ENCODE measurements at regions not wholly inside any gene's neighbourhood (a gene's known extent, or its start where the extent isn't known, plus 50 kb on each side); places are given as distances from the start of the nearest gene placed in this dataset.

DNA sequence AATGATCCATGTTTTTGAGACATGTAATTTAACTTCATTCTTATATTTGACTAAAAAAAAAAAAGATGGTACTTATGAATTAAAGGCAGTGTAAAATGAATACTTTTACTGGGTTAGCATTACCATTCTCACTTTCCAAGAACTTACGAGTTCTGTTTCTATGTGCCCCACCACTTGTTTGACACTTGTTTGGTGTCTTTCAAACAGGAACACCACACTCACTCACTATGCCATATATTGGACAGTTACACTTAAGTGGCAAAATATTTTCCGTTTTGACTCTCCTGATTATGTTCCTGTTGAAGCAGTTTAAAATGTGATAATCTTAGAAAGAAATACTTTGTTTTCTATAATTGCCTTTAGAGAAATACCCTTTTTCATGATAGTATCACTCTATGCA is 56.6 kb upstream of the ATXN7L3B start:
- Histone ChIP-seq H3K4me1 (ENCODE audit: insufficient read depth, low read length) (no peaks in the 10 kb centered on the region), H3K36me3 (ENCODE audit: insufficient read depth, low read length) (no peaks in the 10 kb centered on the region), H3K9me3 (ENCODE audit: control insufficient read depth, insufficient read depth, low read length) (no peaks in the 10 kb centered on the region), H3K9ac (ENCODE audit: low read depth, low read length) (no peak overlapping the region)

DNA sequence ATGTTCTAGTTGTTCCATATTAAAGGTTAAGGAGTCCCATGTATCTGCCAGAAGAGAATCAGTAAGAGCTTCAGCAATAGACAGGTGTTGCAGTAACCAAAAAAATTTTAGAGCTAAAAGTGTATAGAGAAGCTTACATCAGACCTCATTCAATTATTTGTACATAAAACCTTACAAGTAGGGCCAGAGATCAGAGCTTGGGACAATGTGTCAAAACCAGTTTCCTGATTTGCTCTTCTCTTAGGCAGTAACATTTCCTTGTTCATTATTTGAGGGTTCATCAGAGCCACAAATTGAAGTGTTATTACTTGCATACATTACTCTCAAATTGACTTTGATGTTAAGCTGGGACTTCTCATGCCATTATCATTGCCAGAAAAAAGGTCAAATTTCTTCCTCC is 55.5 kb upstream of the ATXN7L3B start:
- no peaks in the 10 kb centered on the region for H3K9me3 ChIP-seq (ENCODE audit: control insufficient read depth, insufficient read depth, low read length)
- no peaks in the 10 kb centered on the region for H3K4me1 ChIP-seq (ENCODE audit: insufficient read depth, low read length)
- no peaks in the 10 kb centered on the region for H3K36me3 ChIP-seq (ENCODE audit: insufficient read depth, low read length)
- H3K9ac ChIP-seq (ENCODE audit: low read depth, low read length), result no peak overlapping the region

DNA sequence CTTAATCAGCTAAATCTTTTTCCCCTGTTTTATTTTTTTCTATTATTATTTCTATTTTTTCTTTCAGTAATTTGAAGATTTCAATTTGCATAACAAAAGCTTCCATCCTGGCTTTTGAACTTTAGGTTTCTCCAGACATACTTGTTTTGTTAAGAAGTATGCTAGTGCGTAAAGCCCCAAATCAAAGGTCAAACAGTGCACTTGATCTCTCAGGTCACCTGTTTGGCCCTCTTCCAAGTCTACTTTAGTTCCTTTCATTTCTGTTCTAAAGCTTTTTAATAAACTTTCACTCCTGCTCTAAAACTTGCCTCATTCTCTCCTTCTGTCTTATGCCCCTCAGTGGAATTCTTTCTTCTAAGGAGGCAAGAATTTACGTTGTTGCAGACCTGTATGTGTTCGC is 54.6 kb upstream of the ATXN7L3B start:
- no peaks in the 10 kb centered on the region for H3K4me1 ChIP-seq (ENCODE audit: insufficient read depth, low read length)
- no peak overlapping the region for H3K9ac ChIP-seq (ENCODE audit: low read depth, low read length)
- no peaks in the 10 kb centered on the region for H3K9me3 ChIP-seq (ENCODE audit: control insufficient read depth, insufficient read depth, low read length)
- H3K36me3 ChIP-seq (ENCODE audit: insufficient read depth, low read length), result no peaks in the 10 kb centered on the region

Measured in ES-I3 (cell line).